ENCODE measurements at regions not wholly inside any gene's neighbourhood (a gene's known extent, or its start where the extent isn't known, plus 50 kb on each side); places are given as distances from the start of the nearest gene placed in this dataset.

DNA sequence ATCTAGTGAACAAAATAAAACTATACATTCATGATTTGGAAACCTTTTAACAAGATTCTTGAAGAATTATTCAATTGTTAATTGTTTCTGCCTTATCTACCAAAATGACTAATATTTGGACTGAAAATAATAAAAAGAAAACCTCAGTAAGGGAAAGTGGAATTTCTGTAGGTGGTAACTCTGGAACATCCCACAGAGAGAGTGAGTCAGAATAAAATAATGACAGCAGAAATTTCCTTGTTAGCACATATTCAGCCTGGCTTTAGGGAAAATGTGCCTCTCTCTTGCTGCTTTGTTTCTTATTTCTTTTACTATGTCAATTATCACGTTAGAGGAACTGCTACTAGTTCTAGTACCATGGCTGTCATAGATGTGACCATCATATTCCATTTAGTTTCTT, 421.5 kb upstream of the GNPDA2 start:
- TF ChIP-seq TAF1 (IDR thresholded peaks at IDR 0.05; ENCODE audit: low read depth), result no peak
- no peak for TF ChIP-seq EGR1 (IDR thresholded peaks at IDR 0.05)
- no peak for TF ChIP-seq FOXM1 (IDR thresholded peaks at IDR 0.05; ENCODE audit: borderline replicate concordance, low read depth)
- no peak for TF ChIP-seq EP300 (IDR thresholded peaks at IDR 0.05; ENCODE audit: borderline replicate concordance)
- no peak for TF ChIP-seq CEBPB (IDR thresholded peaks at IDR 0.05)
- TF ChIP-seq, protein P1, sequence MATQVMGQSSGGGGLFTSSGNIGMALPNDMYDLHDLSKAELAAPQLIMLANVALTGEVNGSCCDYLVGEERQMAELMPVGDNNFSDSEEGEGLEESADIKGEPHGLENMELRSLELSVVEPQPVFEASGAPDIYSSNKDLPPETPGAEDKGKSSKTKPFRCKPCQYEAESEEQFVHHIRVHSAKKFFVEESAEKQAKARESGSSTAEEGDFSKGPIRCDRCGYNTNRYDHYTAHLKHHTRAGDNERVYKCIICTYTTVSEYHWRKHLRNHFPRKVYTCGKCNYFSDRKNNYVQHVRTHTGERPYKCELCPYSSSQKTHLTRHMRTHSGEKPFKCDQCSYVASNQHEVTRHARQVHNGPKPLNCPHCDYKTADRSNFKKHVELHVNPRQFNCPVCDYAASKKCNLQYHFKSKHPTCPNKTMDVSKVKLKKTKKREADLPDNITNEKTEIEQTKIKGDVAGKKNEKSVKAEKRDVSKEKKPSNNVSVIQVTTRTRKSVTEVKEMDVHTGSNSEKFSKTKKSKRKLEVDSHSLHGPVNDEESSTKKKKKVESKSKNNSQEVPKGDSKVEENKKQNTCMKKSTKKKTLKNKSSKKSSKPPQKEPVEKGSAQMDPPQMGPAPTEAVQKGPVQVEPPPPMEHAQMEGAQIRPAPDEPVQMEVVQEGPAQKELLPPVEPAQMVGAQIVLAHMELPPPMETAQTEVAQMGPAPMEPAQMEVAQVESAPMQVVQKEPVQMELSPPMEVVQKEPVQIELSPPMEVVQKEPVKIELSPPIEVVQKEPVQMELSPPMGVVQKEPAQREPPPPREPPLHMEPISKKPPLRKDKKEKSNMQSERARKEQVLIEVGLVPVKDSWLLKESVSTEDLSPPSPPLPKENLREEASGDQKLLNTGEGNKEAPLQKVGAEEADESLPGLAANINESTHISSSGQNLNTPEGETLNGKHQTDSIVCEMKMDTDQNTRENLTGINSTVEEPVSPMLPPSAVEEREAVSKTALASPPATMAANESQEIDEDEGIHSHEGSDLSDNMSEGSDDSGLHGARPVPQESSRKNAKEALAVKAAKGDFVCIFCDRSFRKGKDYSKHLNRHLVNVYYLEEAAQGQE (IDR thresholded peaks at IDR 0.05; ENCODE audit: low read depth), result no peak
- TF ChIP-seq RAD21 (IDR thresholded peaks at IDR 0.05; ENCODE audit: low read depth), result no peak
- no peak for TF ChIP-seq YY1 (IDR thresholded peaks at IDR 0.05; ENCODE audit: low read depth)
- TF ChIP-seq TCF12 (IDR thresholded peaks at IDR 0.05; ENCODE audit: low read depth), result no peak
- TF ChIP-seq TEAD4 (IDR thresholded peaks at IDR 0.05), result no peak

Data from Ishikawa (cell line).